Panc1 (cell line): ENCODE measurements at regions not wholly inside any gene's neighbourhood (a gene's known extent, or its start where the extent isn't known, plus 50 kb on each side); places are given as distances from the start of the nearest gene placed in this dataset.

ENCODE experiments used
- ATAC-seq: fragments of 200-7000 bp; cut with Tn5 transposase; 2 replicates; pipeline ENCODE4 v1.9.1; 2020; ENCODE audit warnings: mild to moderate bottlenecking, moderate library complexity
- BruUV-seq: library from RNA; stranded (reverse); fragments of 400-500 nt; replicated peaks from 2 replicates; lab custom pipeline; 2021; lab: Mats Ljungman, UMichigan
- CTCF ChIA-PET: fragments of 300-600 bp; sonication (Branson Sonifier 250); formaldehyde crosslinking; loops from one replicate; lab custom pipeline; 2022; ENCODE audit warnings: antibody characterized with exemption; lab: Charles Lee
- POLR2A ChIA-PET: fragments of 300-600 bp; sonication (Branson Sonifier 250); formaldehyde crosslinking; loops from one replicate; lab custom pipeline; 2022; ENCODE audit warnings: antibody characterized with exemption; lab: Charles Lee
- DNase-seq: peaks from one replicate; pipeline ENCODE4 v3.0.0-alpha.2; 2010; ENCODE audit warnings: low read depth, low spot score
- H3K27ac ChIP-seq: 2 replicates; pipeline ENCODE4 v1.5.1; 2011; ENCODE audit warnings: mild to moderate bottlenecking, low read length, inconsistent platforms
- H3K27me3 ChIP-seq: fragments of 200-500 bp; sonication (Bioruptor generic); 2 replicates; pipeline ENCODE4 v1.6.0; 2014; ENCODE audit warnings: low read length, inconsistent platforms; ENCODE audit not compliant: control insufficient read depth, insufficient read depth
- H3K36me3 ChIP-seq: fragments of 200-500 bp; sonication (Bioruptor generic); 2 replicates; pipeline ENCODE4 v1.5.1; 2014; ENCODE audit warnings: inconsistent platforms, mild to moderate bottlenecking, low read length, moderate library complexity; ENCODE audit not compliant: control insufficient read depth, insufficient read depth
- H3K4me1 ChIP-seq: 2 replicates; pipeline ENCODE4 v1.5.1; 2011; ENCODE audit warnings: inconsistent platforms, mild to moderate bottlenecking, low read length, moderate library complexity; ENCODE audit not compliant: control insufficient read depth, insufficient read depth
- H3K4me3 ChIP-seq, 2 experiments: 2 replicates each; pipeline ENCODE4 v1.5.1; 2011 to 2012; ENCODE audit warnings: low read depth in 2 of 2, low read length in 2 of 2, mild to moderate bottlenecking in 2 of 2, inconsistent platforms in 1 of 2, moderate library complexity in 1 of 2
- H3K9me3 ChIP-seq: fragments of 200-500 bp; sonication (Bioruptor generic); 2 replicates; pipeline ENCODE4 v1.5.1; 2014; ENCODE audit warnings: low read depth, mild to moderate bottlenecking, inconsistent platforms, low read length, moderate library complexity; ENCODE audit not compliant: control insufficient read depth, insufficient read depth
- POLR2AphosphoS5 ChIP-seq: IDR thresholded peaks from 2 replicates; pipeline ENCODE4 v1.6.1; 2012; ENCODE audit warnings: mild to moderate bottlenecking, low read depth, low read length, moderate library complexity
- REST ChIP-seq, 2 experiments: IDR thresholded peaks; 2 replicates each; pipeline ENCODE4 v1.6.1; 2011 to 2012; ENCODE audit warnings: low read depth in 2 of 2, control low read depth in 1 of 2, low read length in 1 of 2, mild to moderate bottlenecking in 1 of 2, moderate library complexity in 1 of 2; ENCODE audit not compliant: insufficient read depth in 1 of 2
- SIN3A ChIP-seq: IDR thresholded peaks from 2 replicates; pipeline ENCODE4 v1.6.1; 2012; ENCODE audit warnings: low read depth, mild to moderate bottlenecking, low read length, moderate library complexity, borderline replicate concordance; ENCODE audit not compliant: insufficient read depth
- TCF7L2 ChIP-seq: IDR thresholded peaks from 2 replicates; pipeline ENCODE4 v1.6.1; 2011; ENCODE audit warnings: mild to moderate bottlenecking, low read depth, low read length, inconsistent platforms
- in situ Hi-C: cut with HindIII; loops from 2 replicates; pipeline ENCODE4 v1.10.0; 2016; ENCODE audit warnings: low sequenced_read_pairs, low pct_unique_long_range_greater_than_20kb
- intact Hi-C: fragments of 100-400 bp; cut with micrococcal nuclease; formaldehyde crosslinking; loops from one replicate; pipeline ENCODE4 v1.10.0; 2022; ENCODE audit not compliant: unreplicated experiment
- TF ChIP-seq, protein P1 (sequence below): fragments of 450-650 bp; IDR thresholded peaks from 2 replicates; pipeline ENCODE4 v1.5.1; 2017; ENCODE audit warnings: mild to moderate bottlenecking

GRCh38 chr4:95641571-95641970, 92.8 kb upstream of the UNC5C start:
- intact Hi-C loops, result no loop called here

DNA sequence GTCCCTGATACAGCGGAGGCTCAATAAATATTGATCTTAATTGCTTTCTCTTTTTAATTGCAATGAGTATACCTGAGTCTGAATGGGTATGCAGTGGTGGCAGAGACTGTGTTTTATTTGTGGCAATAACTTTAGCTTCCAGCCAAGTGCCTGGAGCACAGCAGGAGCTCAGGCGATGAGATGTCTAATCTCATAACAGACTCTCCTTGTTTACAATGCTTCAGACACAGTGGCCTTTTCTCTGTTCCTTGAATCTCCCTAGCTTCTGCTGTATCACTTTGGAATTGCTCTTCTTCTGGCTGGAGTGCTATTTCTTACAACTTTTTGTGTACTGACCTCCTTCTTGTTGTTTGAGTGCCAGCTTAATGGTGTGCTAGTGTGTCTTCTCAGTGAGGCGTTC, 91.5 kb upstream of the UNC5C start:
- in situ Hi-C loops (no loop called here), intact Hi-C loops (no loop called here)
- Histone ChIP-seq H3K36me3 (no peaks in the 10 kb centered on the region), H3K9me3 (no peaks in the 10 kb centered on the region), H3K4me1 (no peaks in the 10 kb centered on the region), H3K27ac (no peak overlapping the region), H3K27me3 (no peaks in the 10 kb centered on the region), H3K4me3 (no peak overlapping the region)
- CTCF ChIA-PET, result no interaction called here
- DNase-seq, result no peak
- no TSS peak for BruUV-seq
- POLR2A ChIA-PET, result no interaction called here
- TF ChIP-seq TCF7L2 (no peak), SIN3A (no peak), POLR2AphosphoS5 (no peak), REST (IDR thresholded peaks at IDR 0.05; ENCODE audit: insufficient read depth in 1 of 2, low read depth in 2 of 2, low read length in 1 of 2) (no peak)
- TF ChIP-seq, protein P1, sequence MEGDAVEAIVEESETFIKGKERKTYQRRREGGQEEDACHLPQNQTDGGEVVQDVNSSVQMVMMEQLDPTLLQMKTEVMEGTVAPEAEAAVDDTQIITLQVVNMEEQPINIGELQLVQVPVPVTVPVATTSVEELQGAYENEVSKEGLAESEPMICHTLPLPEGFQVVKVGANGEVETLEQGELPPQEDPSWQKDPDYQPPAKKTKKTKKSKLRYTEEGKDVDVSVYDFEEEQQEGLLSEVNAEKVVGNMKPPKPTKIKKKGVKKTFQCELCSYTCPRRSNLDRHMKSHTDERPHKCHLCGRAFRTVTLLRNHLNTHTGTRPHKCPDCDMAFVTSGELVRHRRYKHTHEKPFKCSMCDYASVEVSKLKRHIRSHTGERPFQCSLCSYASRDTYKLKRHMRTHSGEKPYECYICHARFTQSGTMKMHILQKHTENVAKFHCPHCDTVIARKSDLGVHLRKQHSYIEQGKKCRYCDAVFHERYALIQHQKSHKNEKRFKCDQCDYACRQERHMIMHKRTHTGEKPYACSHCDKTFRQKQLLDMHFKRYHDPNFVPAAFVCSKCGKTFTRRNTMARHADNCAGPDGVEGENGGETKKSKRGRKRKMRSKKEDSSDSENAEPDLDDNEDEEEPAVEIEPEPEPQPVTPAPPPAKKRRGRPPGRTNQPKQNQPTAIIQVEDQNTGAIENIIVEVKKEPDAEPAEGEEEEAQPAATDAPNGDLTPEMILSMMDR, result no peak
- no peak for ATAC-seq

More at GRCh38 chr4:95641571-95641970, 92.8 kb upstream of the UNC5C start:
- TF ChIP-seq, protein P1, result no peak
- TF ChIP-seq REST (IDR thresholded peaks at IDR 0.05; ENCODE audit: insufficient read depth in 1 of 2, low read depth in 2 of 2, low read length in 1 of 2) (no peak), SIN3A (no peak), POLR2AphosphoS5 (no peak), TCF7L2 (no peak)
- ChIA-PET POLR2A (no interaction called here), CTCF (no interaction called here)
- no peak overlapping the region for H3K4me3 ChIP-seq
- ATAC-seq (no peak), DNase-seq (no peak)
- H3K36me3 ChIP-seq, result no peaks in the 10 kb centered on the region
- H3K4me1 ChIP-seq, result no peaks in the 10 kb centered on the region
- H3K9me3 ChIP-seq, result no peaks in the 10 kb centered on the region
- no peaks in the 10 kb centered on the region for H3K27me3 ChIP-seq
- no peak overlapping the region for H3K27ac ChIP-seq
- BruUV-seq, result no TSS peak
- in situ Hi-C loops, result no loop called here
